Fibroblast of skin of abdomen (primary cell): ENCODE measurements at regions not wholly inside any gene's neighbourhood (a gene's known extent, or its start where the extent isn't known, plus 50 kb on each side); places are given as distances from the start of the nearest gene placed in this dataset.
"Not testable (repeated sequence)": the region's sequence is repeated elsewhere in the genome, so short reads cannot be mapped to it uniquely, and the experiment has no call there.

Experiments used
- DNase-seq: peaks from one replicate; pipeline ENCODE4 v3.0.0-alpha.2; 2013

- DNase-seq = no peak
Observed at GRCh38 chr5:17690473-17690872, 56.2 kb downstream of the TAF11L14 start.

GRCh38 chr5:17691762-17692161, 57.5 kb downstream of the TAF11L14 start:
- no peak for DNase-seq

GRCh38 chr5:17694371-17694770, 60.1 kb downstream of the TAF11L14 start:
- DNase-seq = no peak

GRCh38 chr5:17694914-17695313, 60.7 kb downstream of the TAF11L14 start:
- no peak for DNase-seq

- DNase-seq = no peak
Observed at GRCh38 chr5:17696627-17697026, 62.4 kb downstream of the TAF11L14 start.

- DNase-seq = no peak
Observed at GRCh38 chr5:17697671-17698070, 63.4 kb downstream of the TAF11L14 start.

- no peak for DNase-seq
Observed at GRCh38 chr5:17709011-17709710, 74.9 kb downstream of the TAF11L14 start.

GRCh38 chr5:17713301-17713700, 79.0 kb downstream of the TAF11L14 start:
- no peak for DNase-seq

GRCh38 chr5:17714186-17714585, 79.9 kb downstream of the TAF11L14 start:
- DNase-seq = no peak

GRCh38 chr5:17719592-17719991, 85.3 kb downstream of the TAF11L14 start:
- no peak for DNase-seq

- DNase-seq = no peak
Observed at GRCh38 chr5:17720071-17720470, 85.8 kb downstream of the TAF11L14 start.

GRCh38 chr5:17723876-17724275, 89.6 kb downstream of the TAF11L14 start:
- DNase-seq = no peak

GRCh38 chr5:17727098-17727497, 92.8 kb downstream of the TAF11L14 start:
- DNase-seq = no peak

GRCh38 chr5:17730421-17730820, 96.2 kb downstream of the TAF11L14 start:
- no peak for DNase-seq

- no peak for DNase-seq
Observed at GRCh38 chr5:17732351-17732923, 98.2 kb downstream of the TAF11L14 start.

GRCh38 chr5:17734011-17734410, 99.8 kb downstream of the TAF11L14 start:
- no peak for DNase-seq

- DNase-seq = no peak
Observed at GRCh38 chr5:17735761-17736160, 101.5 kb downstream of the TAF11L14 start.

GRCh38 chr5:17737092-17737491, 102.8 kb downstream of the TAF11L14 start:
- no peak for DNase-seq

GRCh38 chr5:17738446-17738845, 104.2 kb downstream of the TAF11L14 start:
- no peak for DNase-seq

GRCh38 chr5:17743580-17744435, 109.5 kb downstream of the TAF11L14 start:
- peak; percentile 77 for DNase-seq

- no peak for DNase-seq
Observed at GRCh38 chr5:17748201-17748600, 113.9 kb downstream of the TAF11L14 start.

- no peak for DNase-seq
Observed at GRCh38 chr5:17748941-17749340, 114.7 kb downstream of the TAF11L14 start.

GRCh38 chr5:17755406-17755805, 121.1 kb downstream of the TAF11L14 start:
- not testable (repeated sequence) for DNase-seq

- no peak for DNase-seq
Observed at GRCh38 chr5:17761326-17761725, 127.1 kb downstream of the TAF11L14 start.
